HCT116 (cell line): ENCODE measurements at regions not wholly inside any gene's neighbourhood (a gene's known extent, or its start where the extent isn't known, plus 50 kb on each side); places are given as distances from the start of the nearest gene placed in this dataset.

Experiments used
- ATAC-seq: fragments of 200-7000 bp; cut with Tn5 transposase; 2 replicates; pipeline ENCODE4 v1.9.1; 2020; ENCODE audit warnings: mild to moderate bottlenecking, moderate library complexity
- BruUV-seq: library from RNA; stranded (reverse); fragments of 400-500 nt; replicated peaks from 2 replicates; lab custom pipeline; 2021; lab: Mats Ljungman, UMichigan
- CTCF ChIA-PET: fragments of 300-600 bp; sonication (Branson Sonifier 250); formaldehyde crosslinking; loops from one replicate; lab custom pipeline; 2021; ENCODE audit warnings: antibody characterized with exemption; lab: Charles Lee
- POLR2A ChIA-PET: fragments of 300-600, 350-600 bp; sonication (Branson Sonifier 250); formaldehyde crosslinking; loops from one replicate; lab custom pipeline; 2021; ENCODE audit warnings: antibody characterized with exemption; lab: Charles Lee
- RAD21 ChIA-PET, 2 experiments: fragments of 300-600 bp; sonication (Branson Sonifier 250); formaldehyde crosslinking; loops; one replicate each; lab custom pipeline; 2023; ENCODE audit warnings: low total read pairs in 2 of 2; ENCODE audit not compliant: uncharacterized antibody in 2 of 2, unreplicated experiment in 2 of 2, low non-redundant PET in 1 of 2; lab: Charles Lee
- DNase-seq: peaks from one replicate; pipeline ENCODE4 v3.0.0-alpha.2; 2010; ENCODE audit warnings: low read depth, low spot score
- H2AFZ ChIP-seq: fragments of 200-600 bp; shearing (Covaris generic), sonication (generic); 2 replicates; pipeline ENCODE4 v1.6.1; 2017; ENCODE audit warnings: low read depth, mixed run types, mixed read lengths, antibody characterized with exemption, low read length; ENCODE audit not compliant: poor library complexity, severe bottlenecking
- H3K27ac ChIP-seq: 2 replicates; pipeline ENCODE4 v1.5.1; 2012; ENCODE audit warnings: low read depth, low read length
- H3K27me3 ChIP-seq: fragments of 200-600 bp; sonication (generic); 2 replicates; pipeline ENCODE4 v1.6.1; 2016; ENCODE audit warnings: mixed run types, low read length, mixed read lengths; ENCODE audit not compliant: insufficient read depth
- H3K36me3 ChIP-seq, 2 experiments: fragments of 200-500 bp in 1 of 2; fragments of 200-600 bp in 1 of 2; sonication (Bioruptor generic) in 1 of 2; sonication (generic) in 1 of 2; 2 replicates each; pipeline versions ENCODE4 v1.5.1 to v1.6.1; 2014 to 2016; ENCODE audit warnings: low read length in 2 of 2, inconsistent platforms in 1 of 2, mixed read lengths in 1 of 2, mixed run types in 1 of 2; ENCODE audit not compliant: insufficient read depth in 2 of 2, control insufficient read depth in 1 of 2
- H3K4me1 ChIP-seq, 2 experiments: fragments of 200-600 bp in 1 of 2; sonication (generic) in 1 of 2; 2 replicates each; pipeline versions ENCODE4 v1.5.1 to v1.6.1; 2012 to 2017; ENCODE audit warnings: low read length in 2 of 2, inconsistent platforms in 1 of 2, mild to moderate bottlenecking in 1 of 2, mixed read lengths in 1 of 2, mixed run types in 1 of 2, moderate library complexity in 1 of 2; ENCODE audit not compliant: insufficient read depth in 2 of 2, control insufficient read depth in 1 of 2
- H3K4me2 ChIP-seq: fragments of 200-600 bp; sonication (generic); 2 replicates; pipeline ENCODE4 v1.6.1; 2017; ENCODE audit warnings: mixed run types, low read length, mixed read lengths
- H3K4me3 ChIP-seq, 2 experiments: fragments of 200-600 bp in 1 of 2; sonication (generic) in 1 of 2; replicated peaks in 1 of 2; 2 replicates each; pipeline ENCODE4 v1.5.1; 2011 to 2016; ENCODE audit warnings: low read length in 2 of 2, control low read depth in 1 of 2, low read depth in 1 of 2, mild to moderate bottlenecking in 1 of 2, mixed read lengths in 1 of 2, mixed run types in 1 of 2
- H3K79me2 ChIP-seq: fragments of 200-600 bp; sonication (generic); 2 replicates; pipeline ENCODE4 v1.6.1; 2017; ENCODE audit warnings: mild to moderate bottlenecking, mixed run types, low read length, moderate library complexity, mixed read lengths; ENCODE audit not compliant: insufficient read depth
- H3K9ac ChIP-seq: fragments of 200-600 bp; sonication (generic); 2 replicates; pipeline ENCODE4 v1.6.1; 2016; ENCODE audit warnings: low read length, mixed read lengths
- H3K9me2 ChIP-seq: fragments of 200-600 bp; sonication (generic), shearing (Covaris generic); 2 replicates; pipeline ENCODE4 v1.6.1; 2017; ENCODE audit warnings: mixed run types, mild to moderate bottlenecking, moderate library complexity; ENCODE audit not compliant: insufficient read depth
- H3K9me3 ChIP-seq, 2 experiments: fragments of 200-500 bp in 1 of 2; fragments of 200-600 bp in 1 of 2; sonication (Bioruptor generic) in 1 of 2; sonication (generic) in 1 of 2; 2 replicates each; pipeline ENCODE4 v1.6.1; 2014 to 2017; ENCODE audit warnings: low read length in 2 of 2, mixed read lengths in 2 of 2, inconsistent platforms in 1 of 2, low read depth in 1 of 2, mild to moderate bottlenecking in 1 of 2, mixed run types in 1 of 2, moderate library complexity in 1 of 2; ENCODE audit not compliant: control insufficient read depth in 1 of 2, insufficient read depth in 1 of 2
- H4K20me1 ChIP-seq: fragments of 200-600 bp; sonication (generic), shearing (Covaris generic); 2 replicates; pipeline ENCODE4 v1.6.1; 2017; ENCODE audit warnings: mixed run types, mild to moderate bottlenecking, moderate library complexity; ENCODE audit not compliant: insufficient read depth
- ATF3 ChIP-seq: IDR thresholded peaks from 2 replicates; pipeline ENCODE4 v1.6.1; 2012
- CBX3 ChIP-seq: IDR thresholded peaks from 2 replicates; pipeline ENCODE4 v1.6.1; 2012; ENCODE audit warnings: low read depth
- CEBPB ChIP-seq: IDR thresholded peaks from 2 replicates; pipeline ENCODE4 v1.6.1; 2012; ENCODE audit warnings: low read depth
- CTCF ChIP-seq, 3 experiments: fragments of 200-600 bp in 1 of 3; sonication (generic) in 1 of 3; IDR thresholded peaks in 2 of 3; conservative IDR thresholded peaks in 1 of 3; 2 replicates each; pipeline ENCODE4 v1.5.1; 2012 to 2017; ENCODE audit warnings: low read depth in 2 of 3, low read length in 2 of 3, antibody characterized with exemption in 1 of 3, borderline replicate concordance in 1 of 3, control low read depth in 1 of 3, mild to moderate bottlenecking in 1 of 3, mixed read lengths in 1 of 3, mixed run types in 1 of 3, moderate library complexity in 1 of 3; ENCODE audit not compliant: insufficient read depth in 1 of 3
- EZH2 ChIP-seq: fragments of 200-600 bp; sonication (generic); IDR thresholded peaks from 2 replicates; pipeline ENCODE4 v1.6.1; 2017; ENCODE audit warnings: antibody characterized with exemption, mixed run types
- FOSL1 ChIP-seq: IDR thresholded peaks from 2 replicates; pipeline ENCODE4 v1.6.1; 2012; ENCODE audit warnings: low read depth
- MAX ChIP-seq: IDR thresholded peaks from 2 replicates; pipeline ENCODE4 v1.6.1; 2012
- POLR2A ChIP-seq: IDR thresholded peaks from 2 replicates; pipeline ENCODE4 v1.7.0; 2011; ENCODE audit warnings: borderline replicate concordance; ENCODE audit not compliant: insufficient read depth, insufficient read length; ENCODE audit errors: extremely low read depth
- RAD21 ChIP-seq: IDR thresholded peaks from 2 replicates; pipeline ENCODE4 v1.6.1; 2012; ENCODE audit warnings: low read depth, mild to moderate bottlenecking
- REST ChIP-seq: IDR thresholded peaks from 2 replicates; pipeline ENCODE4 v1.6.1; 2012; ENCODE audit warnings: low read depth
- SIN3A ChIP-seq: IDR thresholded peaks from 2 replicates; pipeline ENCODE4 v1.6.1; 2012; ENCODE audit warnings: low read depth
- SP1 ChIP-seq: IDR thresholded peaks from 2 replicates; pipeline ENCODE4 v1.6.1; 2012; ENCODE audit warnings: low read depth
- SRF ChIP-seq: IDR thresholded peaks from 2 replicates; pipeline ENCODE4 v1.6.1; 2012; ENCODE audit warnings: low read depth
- TCF7L2 ChIP-seq: IDR thresholded peaks from 2 replicates; pipeline ENCODE4 v1.7.0; 2011; ENCODE audit warnings: borderline replicate concordance, inconsistent platforms; ENCODE audit not compliant: insufficient read depth, insufficient read length; ENCODE audit errors: extremely low read depth
- YY1 ChIP-seq: IDR thresholded peaks from 2 replicates; pipeline ENCODE4 v1.6.1; 2011; ENCODE audit warnings: low read length, low read depth, moderate library complexity, mild to moderate bottlenecking; ENCODE audit not compliant: insufficient replicate concordance; ENCODE audit errors: extremely low read depth
- ZBTB33 ChIP-seq: IDR thresholded peaks from 2 replicates; pipeline ENCODE4 v1.6.1; 2011; ENCODE audit warnings: mild to moderate bottlenecking, low read length, moderate library complexity; ENCODE audit not compliant: insufficient replicate concordance; ENCODE audit errors: extremely low read depth
- ZNF274 ChIP-seq: fragments of 200-500 bp; sonication (Bioruptor generic); IDR thresholded peaks from 2 replicates; pipeline ENCODE4 v1.6.1; 2014; ENCODE audit warnings: mild to moderate bottlenecking, low read depth, low read length, inconsistent platforms
- intact Hi-C: fragments of 100-400 bp; cut with micrococcal nuclease; formaldehyde crosslinking; loops from 2 replicates; pipeline ENCODE4 v1.10.0; 2022

GRCh38 chr12:125206711-125207110 is 141.5 kb downstream of the AACS start:
- TF ChIP-seq TCF7L2, result no peak
- TF ChIP-seq RAD21, result no peak
- TF ChIP-seq POLR2A, result no peak
- no peak for TF ChIP-seq ATF3
- no peak for TF ChIP-seq REST
- TF ChIP-seq CBX3, result no peak
- TF ChIP-seq YY1, result no peak
- no peak for TF ChIP-seq SRF
- TF ChIP-seq EZH2, result no peak
- TF ChIP-seq ZNF274, result no peak
- TF ChIP-seq CTCF (IDR thresholded peaks at IDR 0.05 in 2 of 3, conservative IDR thresholded peaks at IDR 0.05 in 1 of 3; ENCODE audit: borderline replicate concordance in 1 of 3, insufficient read depth in 1 of 3, low read depth in 2 of 3, low read length in 2 of 3), result no peak
- TF ChIP-seq SP1, result no peak
- TF ChIP-seq SIN3A, result no peak
- no peak for TF ChIP-seq CEBPB
- no peak for TF ChIP-seq ZBTB33
- TF ChIP-seq MAX, result no peak
- TF ChIP-seq FOSL1, result no peak
- intact Hi-C loops, result no loop called here
- H3K36me3 ChIP-seq, result no peaks in the 10 kb centered on the region
- ChIA-PET RAD21 (no interaction called here), CTCF (no interaction called here), POLR2A (no interaction called here)
- no peak for DNase-seq
- H3K9me2 ChIP-seq, result no peaks in the 10 kb centered on the region
- no peak for ATAC-seq
- no peak overlapping the region for H2AFZ ChIP-seq
- H3K4me2 ChIP-seq, result no peak overlapping the region
- H3K4me1 ChIP-seq, result no peaks in the 10 kb centered on the region
- no TSS peak for BruUV-seq
- peaks cover 45% of the 10 kb centered on the region for H3K27me3 ChIP-seq
- no peak overlapping the region for H3K9ac ChIP-seq
- H3K27ac ChIP-seq, result no peak overlapping the region
- no peaks in the 10 kb centered on the region for H3K9me3 ChIP-seq
- H3K79me2 ChIP-seq, result no peaks in the 10 kb centered on the region
- H4K20me1 ChIP-seq, result no peaks in the 10 kb centered on the region
- H3K4me3 ChIP-seq, result no peak overlapping the region
